ENCODE measurements at regions not wholly inside any gene's neighbourhood (a gene's known extent, or its start where the extent isn't known, plus 50 kb on each side); places are given as distances from the start of the nearest gene placed in this dataset.

DNA sequence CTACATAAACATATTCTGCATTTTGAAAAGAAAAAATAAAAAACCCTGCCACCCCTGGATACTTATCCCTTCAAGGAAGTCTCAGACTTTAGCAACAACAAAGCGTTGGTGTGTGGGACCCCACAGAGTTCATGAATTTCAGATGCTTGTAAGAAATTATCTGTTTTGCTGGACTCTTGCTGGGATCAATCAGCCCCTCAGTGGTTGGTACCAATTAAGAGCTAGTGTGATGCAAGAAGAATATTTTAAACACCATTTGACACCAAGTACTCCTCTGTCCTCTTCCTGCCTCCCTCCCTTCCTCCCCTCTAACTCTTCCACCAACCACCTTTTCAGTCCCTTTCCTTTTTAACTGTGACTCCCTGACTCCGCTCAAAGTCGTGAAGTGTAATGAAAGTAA is 51.5 kb downstream of the SST start:
- DNase-seq (ENCODE audit: low read depth, low spot score) = no peak
- H3K4me3 ChIP-seq (ENCODE audit: low read length) = no peak overlapping the region

- H3K4me3 ChIP-seq (ENCODE audit: low read length) = no peak overlapping the region
- no peak for DNase-seq (ENCODE audit: low read depth, low spot score)
Measured at GRCh38 chr3:187617213-187617612, 53.0 kb downstream of the SST start.

DNA sequence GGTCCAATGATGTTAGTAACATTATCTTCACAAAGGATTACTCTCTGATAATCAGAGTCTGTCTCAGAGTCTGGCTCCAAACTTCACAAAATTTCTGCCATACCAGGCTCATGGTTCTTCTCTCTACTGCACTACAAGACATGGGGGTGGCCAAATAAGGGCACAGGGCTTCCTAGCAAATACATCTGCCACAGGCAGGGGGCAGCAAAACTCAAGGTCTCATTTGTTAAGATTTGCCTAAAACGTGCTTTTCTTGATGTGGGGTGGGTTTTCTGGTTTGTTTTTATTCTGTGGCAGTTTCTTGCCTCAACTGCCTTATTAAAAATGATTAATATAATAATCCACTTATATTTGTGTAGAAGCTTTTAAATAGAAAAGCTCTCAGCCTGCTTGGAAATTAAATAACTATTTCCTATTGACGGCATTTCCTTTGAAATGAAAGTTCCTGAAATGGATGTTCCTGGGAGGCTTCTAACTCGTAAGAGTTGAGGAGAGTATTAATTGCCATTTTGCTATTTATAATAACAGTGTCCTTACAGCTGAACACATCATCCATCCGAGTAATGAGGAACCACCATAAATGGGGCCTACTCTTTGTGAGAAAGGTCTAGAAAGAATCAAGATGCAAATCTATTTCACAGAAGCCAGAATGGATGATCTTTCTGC is 53.8 kb downstream of the SST start:
- peak; percentile 57 for DNase-seq (ENCODE audit: low read depth, low spot score)

DNA sequence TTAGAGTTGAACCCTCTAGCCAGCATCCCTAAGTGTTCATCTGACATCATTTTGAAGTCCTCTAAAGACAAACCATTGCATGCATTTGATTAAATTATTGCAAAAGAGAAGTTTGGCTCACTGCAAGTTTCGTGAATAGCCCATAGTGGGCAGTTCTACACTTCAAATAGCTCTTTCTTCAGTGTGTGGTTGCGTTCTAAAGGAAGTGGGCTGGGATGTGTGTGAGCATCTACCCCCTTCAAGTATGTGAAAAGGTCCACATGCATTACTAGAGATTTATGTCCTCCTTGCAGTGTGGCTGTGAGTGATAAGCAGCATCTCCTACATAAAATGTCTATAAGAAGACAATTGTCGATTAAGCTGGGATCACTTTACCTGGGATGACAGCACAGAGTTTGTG is 54.6 kb downstream of the SST start:
- DNase-seq (ENCODE audit: low read depth, low spot score) = peak; percentile 2
- H3K4me3 ChIP-seq (ENCODE audit: low read length) = no peak overlapping the region

More for the DNA sequence above, 53.8 kb downstream of the SST start:
- H3K4me3 ChIP-seq (ENCODE audit: low read length) = no peak overlapping the region

DNA sequence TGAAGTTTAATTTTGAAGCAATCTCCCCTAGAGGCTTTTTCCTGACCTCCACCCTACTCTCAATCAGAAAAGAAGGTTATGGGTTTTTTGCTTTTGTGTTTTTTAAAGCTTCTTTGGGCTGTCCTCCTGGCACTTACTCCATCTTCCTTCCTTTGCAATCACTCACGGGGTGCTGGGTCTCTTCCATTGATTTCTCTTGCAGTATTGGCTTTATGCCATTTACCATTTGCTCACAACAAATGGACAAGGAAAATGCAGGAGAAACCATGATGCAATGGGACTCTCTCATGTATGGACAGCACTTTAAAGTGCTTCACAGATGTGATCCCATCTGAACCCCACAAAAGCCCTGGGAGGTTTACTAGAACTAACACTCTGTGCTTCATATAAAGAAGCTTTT is 57.5 kb downstream of the SST start:
- no peak for DNase-seq (ENCODE audit: low read depth, low spot score)
- no peak overlapping the region for H3K4me3 ChIP-seq (ENCODE audit: low read length)

GRCh38 chr3:187610981-187611511 is 59.1 kb downstream of the SST start:
- no peak overlapping the region for H3K4me3 ChIP-seq (ENCODE audit: low read length)
- DNase-seq (ENCODE audit: low read depth, low spot score) = no peak

DNA sequence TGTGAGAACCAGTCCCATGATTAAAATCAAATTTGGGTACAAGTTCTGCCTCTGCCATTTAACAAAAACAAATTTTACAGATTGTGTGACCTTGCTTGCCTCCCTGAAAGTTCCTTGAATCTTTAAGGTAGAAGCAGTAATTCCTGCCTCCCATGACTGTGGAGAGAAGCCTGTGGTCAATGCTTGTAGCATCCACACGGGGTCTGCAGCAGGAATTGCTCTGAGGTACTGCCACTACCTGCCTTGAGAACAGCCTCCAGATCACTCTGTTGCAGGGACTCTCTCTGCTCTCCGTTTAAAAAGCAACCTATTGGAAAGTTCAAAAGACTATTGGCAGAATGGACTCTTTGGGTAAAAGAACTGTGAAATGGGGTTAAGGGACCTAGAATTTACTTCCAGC is 75.9 kb downstream of the SST start:
- H3K4me3 ChIP-seq (ENCODE audit: low read length) = no peak overlapping the region
- no peak for DNase-seq (ENCODE audit: low read depth, low spot score)

DNA sequence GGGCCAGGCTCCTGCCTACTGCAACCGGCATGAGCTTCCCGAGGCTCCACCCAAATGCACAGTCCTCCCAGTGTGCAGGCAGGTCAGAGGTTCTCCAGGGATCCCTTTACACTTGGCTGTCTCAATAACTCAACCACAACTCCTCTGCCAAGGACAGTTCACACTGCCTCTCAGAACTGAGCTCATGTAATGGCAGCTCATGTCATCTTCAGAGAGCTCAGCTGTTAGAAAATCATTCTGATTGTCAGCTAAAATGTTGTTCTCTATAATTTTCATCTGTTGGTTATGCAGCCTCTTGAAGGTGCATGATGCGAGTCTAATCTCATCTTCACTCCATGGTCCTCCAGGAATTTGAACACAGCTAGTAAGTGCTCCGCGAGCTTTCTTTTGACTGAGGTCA is 76.7 kb downstream of the SST start:
- DNase-seq (ENCODE audit: low read depth, low spot score) = no peak
- H3K4me3 ChIP-seq (ENCODE audit: low read length) = no peak overlapping the region

DNA sequence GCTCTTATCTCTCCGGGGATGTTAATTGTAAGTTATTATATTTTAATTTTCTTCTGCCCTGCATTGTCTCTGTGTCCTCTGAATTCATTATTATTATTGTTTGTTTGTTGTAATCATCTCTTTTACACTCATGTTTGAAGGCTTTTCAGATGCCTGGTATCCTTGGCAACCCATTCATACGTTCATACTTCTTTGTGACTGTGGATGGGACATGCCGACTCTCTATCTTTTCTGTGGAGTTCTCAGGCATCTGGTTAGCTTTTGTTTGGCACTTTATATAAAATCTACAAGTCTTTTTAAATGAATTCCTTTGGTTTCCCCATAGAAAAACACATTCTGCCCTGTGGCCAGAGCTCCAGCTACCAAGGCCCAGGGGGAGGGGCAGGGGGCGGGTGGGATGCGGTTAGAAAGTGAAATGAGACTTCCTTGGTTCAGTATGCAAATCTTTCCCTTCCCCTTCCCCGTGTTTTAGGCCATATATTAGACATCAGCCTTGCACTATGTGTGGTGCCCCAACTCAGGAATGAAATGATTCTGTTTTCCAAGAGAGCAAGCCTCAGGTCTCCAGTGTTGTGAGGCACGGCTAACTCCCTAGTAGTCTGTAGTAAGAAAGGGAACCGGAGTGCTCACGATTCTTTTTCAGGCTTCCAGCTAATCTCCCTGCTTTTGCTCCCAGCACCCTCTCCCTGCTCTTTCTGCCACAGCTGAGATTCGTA is 79.2 kb downstream of the SST start:
- H3K4me3 ChIP-seq (ENCODE audit: low read length) = no peak overlapping the region
- no peak for DNase-seq (ENCODE audit: low read depth, low spot score)

GRCh38 chr3:187587076-187587475 is 83.1 kb downstream of the SST start:
- no peak overlapping the region for H3K4me3 ChIP-seq (ENCODE audit: low read length)
- peak; percentile 7 for DNase-seq (ENCODE audit: low read depth, low spot score)

GRCh38 chr3:187586226-187586625 is 84.0 kb downstream of the SST start:
- no peak overlapping the region for H3K4me3 ChIP-seq (ENCODE audit: low read length)
- DNase-seq (ENCODE audit: low read depth, low spot score) = no peak

DNA sequence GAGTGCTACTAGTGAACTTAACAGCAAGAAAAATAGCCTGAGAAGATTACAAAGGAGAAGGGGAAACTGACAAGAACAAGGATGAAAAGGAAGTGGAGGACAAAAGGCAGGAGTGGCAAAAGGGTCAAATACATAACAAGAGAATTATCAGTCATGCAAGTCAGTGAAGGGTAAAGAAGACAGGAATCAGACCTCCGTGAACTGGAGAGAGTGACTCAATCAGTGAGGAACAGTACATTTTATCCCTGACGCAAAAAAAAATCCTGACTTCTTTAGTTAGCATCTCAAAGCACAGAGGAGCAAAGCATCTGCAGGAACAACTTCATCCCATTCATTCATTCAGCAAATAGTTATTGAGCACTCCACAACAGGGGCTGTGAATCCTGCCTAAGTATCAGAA is 97.8 kb downstream of the SST start:
- no peak for DNase-seq (ENCODE audit: low read depth, low spot score)
- no peak overlapping the region for H3K4me3 ChIP-seq (ENCODE audit: low read length)

DNA sequence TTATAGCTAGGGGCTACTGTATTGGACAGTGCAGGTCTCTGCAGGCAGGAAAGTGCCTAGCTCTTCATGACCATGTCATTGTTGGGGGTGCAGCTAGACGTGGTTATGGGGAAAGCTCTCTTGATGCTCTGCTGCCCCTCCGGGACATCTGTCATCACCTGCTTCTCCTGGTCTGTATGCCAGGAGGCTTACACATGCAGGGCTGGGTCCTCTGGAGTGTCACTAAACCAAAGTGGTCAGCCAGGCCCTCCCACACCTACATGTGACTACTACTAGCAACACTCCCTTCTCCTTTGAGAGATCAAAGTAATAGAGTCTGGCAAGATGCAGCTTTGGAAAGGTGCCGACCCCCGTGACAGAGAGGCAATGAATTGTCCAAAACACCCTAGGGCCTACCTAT is 98.5 kb downstream of the SST start:
- H3K4me3 ChIP-seq (ENCODE audit: low read length) = no peak overlapping the region
- no peak for DNase-seq (ENCODE audit: low read depth, low spot score)

DNA sequence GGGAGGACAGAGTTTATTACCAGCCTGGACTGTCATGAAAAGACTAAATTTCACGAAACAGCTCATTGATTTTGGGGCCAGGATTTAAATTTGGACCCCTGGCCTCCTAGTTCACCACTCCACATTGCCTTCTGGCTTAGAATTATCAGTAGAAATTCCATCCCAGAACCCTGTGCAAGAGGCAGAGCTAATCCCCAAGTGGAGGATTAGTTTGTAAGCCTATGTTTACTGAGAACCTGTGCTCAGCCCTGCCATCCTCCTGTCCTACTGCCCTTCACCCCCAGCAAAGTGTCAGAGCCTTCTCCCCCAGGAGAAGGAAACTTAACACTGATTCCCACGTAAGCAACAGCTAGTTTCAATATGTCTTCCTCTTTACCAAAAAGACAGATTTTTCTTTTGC is 99.4 kb downstream of the SST start:
- DNase-seq (ENCODE audit: low read depth, low spot score) = no peak
- no peak overlapping the region for H3K4me3 ChIP-seq (ENCODE audit: low read length)

- no peak for DNase-seq (ENCODE audit: low read depth, low spot score)
- no peak overlapping the region for H3K4me3 ChIP-seq (ENCODE audit: low read length)
Measured at GRCh38 chr3:187568171-187568570, 102.0 kb downstream of the SST start.

DNA sequence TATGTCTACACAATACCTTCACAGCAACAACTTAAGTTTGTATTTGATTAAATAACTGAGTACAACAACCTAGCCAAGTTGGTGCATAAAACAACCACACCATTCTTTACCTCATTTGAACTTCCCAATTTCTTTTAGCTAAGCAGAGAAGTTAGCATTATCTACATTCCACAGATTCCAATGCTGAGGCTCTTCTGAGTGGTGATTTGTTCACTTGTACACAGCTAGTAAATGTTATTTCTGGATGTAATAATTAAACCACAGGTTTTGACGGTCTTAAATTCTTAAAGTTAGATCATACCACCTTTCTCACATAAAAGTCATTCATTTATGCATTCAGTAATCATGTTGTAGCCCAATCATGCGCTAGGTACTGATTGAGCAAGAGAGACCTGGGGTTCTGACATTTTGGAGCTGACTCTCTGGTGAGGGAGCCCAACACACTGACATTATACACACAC is 102.5 kb downstream of the SST start:
- no peak for DNase-seq (ENCODE audit: low read depth, low spot score)
- H3K4me3 ChIP-seq (ENCODE audit: low read length) = no peak overlapping the region

GRCh38 chr3:187567021-187567420 is 103.2 kb downstream of the SST start:
- DNase-seq (ENCODE audit: low read depth, low spot score) = no peak
- H3K4me3 ChIP-seq (ENCODE audit: low read length) = no peak overlapping the region

- no peak overlapping the region for H3K4me3 ChIP-seq (ENCODE audit: low read length)
- no peak for DNase-seq (ENCODE audit: low read depth, low spot score)
Measured at GRCh38 chr3:187565701-187566100, 104.5 kb downstream of the SST start.

GRCh38 chr3:187558990-187559389 is 111.2 kb downstream of the SST start:
- no peak overlapping the region for H3K4me3 ChIP-seq (ENCODE audit: low read length)
- no peak for DNase-seq (ENCODE audit: low read depth, low spot score)

DNA sequence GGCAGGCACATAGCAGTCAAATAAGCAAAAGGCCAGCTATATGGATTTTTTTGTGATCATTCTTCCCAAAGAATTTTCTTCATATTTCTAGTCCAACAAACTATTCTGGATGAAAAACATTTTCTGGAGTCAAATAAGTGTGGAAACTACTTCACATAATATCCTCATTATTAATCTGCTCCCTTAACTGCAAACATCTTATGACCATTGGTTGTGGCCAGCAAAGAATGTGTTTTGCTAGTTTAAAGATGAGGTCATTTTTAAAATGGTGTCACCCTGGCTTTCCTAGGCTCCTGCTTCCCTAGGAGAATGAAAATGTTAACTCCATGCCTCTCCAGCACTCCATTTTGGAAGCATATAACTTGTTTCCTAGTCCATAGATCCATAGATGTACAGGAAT is 118.8 kb downstream of the SST start:
- no peak for DNase-seq (ENCODE audit: low read depth, low spot score)
- H3K4me3 ChIP-seq (ENCODE audit: low read length) = no peak overlapping the region

DNA sequence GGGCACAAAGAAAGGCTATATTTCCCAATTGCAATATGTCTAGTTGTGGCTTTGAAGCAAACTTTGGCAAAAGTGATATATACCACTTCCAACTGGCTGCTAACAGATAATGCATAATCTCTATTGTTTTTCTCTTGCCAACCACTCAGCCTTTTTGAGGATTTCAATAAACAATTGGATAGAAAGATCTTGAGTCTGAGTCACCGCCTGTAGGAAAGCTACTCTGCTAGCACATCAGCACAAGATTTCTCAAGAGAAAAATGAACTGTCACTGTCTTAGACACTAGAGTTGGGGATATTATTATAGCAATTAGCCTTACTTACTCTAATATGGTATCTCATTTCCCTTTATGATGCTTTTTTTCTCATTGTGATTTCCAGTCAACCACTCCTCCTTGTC is 119.7 kb downstream of the SST start:
- DNase-seq (ENCODE audit: low read depth, low spot score) = no peak
- H3K4me3 ChIP-seq (ENCODE audit: low read length) = no peak overlapping the region

Measured in Jurkat, Clone E6-1 (cell line).